ENCODE measurements at regions not wholly inside any gene's neighbourhood (a gene's known extent, or its start where the extent isn't known, plus 50 kb on each side); places are given as distances from the start of the nearest gene placed in this dataset.

DNA sequence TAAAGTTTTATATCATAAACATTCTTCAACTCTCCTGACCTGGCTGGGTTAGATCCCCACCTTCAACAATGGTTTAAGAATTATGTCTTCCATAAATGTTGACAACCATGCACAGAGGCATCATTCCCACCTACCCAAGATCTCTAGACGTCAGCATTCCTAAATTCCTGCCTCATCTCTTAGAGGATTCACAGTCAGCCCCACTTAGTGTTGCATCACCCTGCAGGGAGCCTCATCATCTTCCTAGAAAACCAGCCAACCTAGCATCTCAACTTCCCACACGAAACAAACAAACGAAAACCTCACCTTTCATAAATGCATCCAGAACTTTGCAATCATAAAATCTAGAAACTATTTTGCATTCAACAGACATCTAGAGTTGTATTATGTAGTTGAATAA, 816.1 kb upstream of the C9orf72 start:
- TF ChIP-seq, protein P1, sequence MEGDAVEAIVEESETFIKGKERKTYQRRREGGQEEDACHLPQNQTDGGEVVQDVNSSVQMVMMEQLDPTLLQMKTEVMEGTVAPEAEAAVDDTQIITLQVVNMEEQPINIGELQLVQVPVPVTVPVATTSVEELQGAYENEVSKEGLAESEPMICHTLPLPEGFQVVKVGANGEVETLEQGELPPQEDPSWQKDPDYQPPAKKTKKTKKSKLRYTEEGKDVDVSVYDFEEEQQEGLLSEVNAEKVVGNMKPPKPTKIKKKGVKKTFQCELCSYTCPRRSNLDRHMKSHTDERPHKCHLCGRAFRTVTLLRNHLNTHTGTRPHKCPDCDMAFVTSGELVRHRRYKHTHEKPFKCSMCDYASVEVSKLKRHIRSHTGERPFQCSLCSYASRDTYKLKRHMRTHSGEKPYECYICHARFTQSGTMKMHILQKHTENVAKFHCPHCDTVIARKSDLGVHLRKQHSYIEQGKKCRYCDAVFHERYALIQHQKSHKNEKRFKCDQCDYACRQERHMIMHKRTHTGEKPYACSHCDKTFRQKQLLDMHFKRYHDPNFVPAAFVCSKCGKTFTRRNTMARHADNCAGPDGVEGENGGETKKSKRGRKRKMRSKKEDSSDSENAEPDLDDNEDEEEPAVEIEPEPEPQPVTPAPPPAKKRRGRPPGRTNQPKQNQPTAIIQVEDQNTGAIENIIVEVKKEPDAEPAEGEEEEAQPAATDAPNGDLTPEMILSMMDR (IDR thresholded peaks at IDR 0.05) = no peak
- no peak for TF ChIP-seq POLR2A (IDR thresholded peaks at IDR 0.05)

Data from thyroid gland (tissue), 4 donors.